H1 (cell line): ENCODE measurements at regions not wholly inside any gene's neighbourhood (a gene's known extent, or its start where the extent isn't known, plus 50 kb on each side); places are given as distances from the start of the nearest gene placed in this dataset.

ENCODE experiments used
- CTCF ChIA-PET: fragments of 300-600 bp; sonication (Branson Sonifier 250); formaldehyde crosslinking; loops from one replicate; lab custom pipeline; 2021; ENCODE audit not compliant: partially characterized antibody; lab: Charles Lee
- POLR2A ChIA-PET: fragments of 300-600 bp; sonication (Branson Sonifier 250); formaldehyde crosslinking; loops from one replicate; lab custom pipeline; 2021; ENCODE audit warnings: inconsistent platforms; ENCODE audit not compliant: partially characterized antibody; lab: Charles Lee
- DNase-seq, 2 experiments: peaks; one replicate each; pipeline versions ENCODE4 v3.0.0 to v3.0.0-alpha.2; 2010 to 2022; ENCODE audit warnings: low spot score in 2 of 2, low read depth in 1 of 2, mixed read lengths in 1 of 2
- FAIRE-seq: peaks from 2 replicates; lab custom pipeline; 2011; peaks lifted over from hg19 to GRCh38; lab: Jason Lieb, UNC
- H2AFZ ChIP-seq: 2 replicates; pipeline ENCODE4 v1.8.1; 2012; ENCODE audit warnings: low read length, inconsistent platforms
- H2AK5ac ChIP-seq: 2 replicates; pipeline ENCODE4 v1.6.1; 2013; ENCODE audit warnings: low read depth, low read length
- H2BK120ac ChIP-seq: replicated peaks from 2 replicates; pipeline ENCODE3; 2013; ENCODE audit warnings: low read depth, low read length, inconsistent platforms
- H2BK12ac ChIP-seq: 2 replicates; pipeline ENCODE4 v1.6.1; 2013; ENCODE audit warnings: low read depth, low read length
- H2BK15ac ChIP-seq: 2 replicates; pipeline ENCODE4 v1.6.1; 2013; ENCODE audit warnings: low read length
- H2BK20ac ChIP-seq: 2 replicates; pipeline ENCODE4 v1.6.1; 2013; ENCODE audit warnings: low read length
- H2BK5ac ChIP-seq: 2 replicates; pipeline ENCODE4 v1.6.1; 2013; ENCODE audit warnings: low read depth, low read length
- H3K14ac ChIP-seq: 2 replicates; pipeline ENCODE4 v1.6.1; 2013; ENCODE audit warnings: inconsistent platforms; ENCODE audit not compliant: insufficient read length
- H3K18ac ChIP-seq: 2 replicates; pipeline ENCODE4 v1.6.1; 2013; ENCODE audit warnings: low read length; ENCODE audit errors: extremely low read depth
- H3K23ac ChIP-seq: 2 replicates; pipeline ENCODE4 v1.6.1; 2013; ENCODE audit warnings: inconsistent platforms; ENCODE audit not compliant: insufficient read length
- H3K23me2 ChIP-seq: 2 replicates; pipeline ENCODE4 v1.6.1; 2013; ENCODE audit warnings: low read depth, low read length
- H3K27ac ChIP-seq: 2 replicates; pipeline ENCODE4 v1.6.1; 2011; ENCODE audit warnings: low read depth, low read length, inconsistent platforms
- H3K27me3 ChIP-seq, 4 experiments: replicated peaks in 1 of 4; 1 replicate in 1 of 4; 2 replicates in 3 of 4; pipeline versions ENCODE4 v1.6.1 to v1.8.1; 2011 to 2013; ENCODE audit warnings: low read length in 3 of 4, mild to moderate bottlenecking in 3 of 4, inconsistent platforms in 2 of 4, mixed read lengths in 2 of 4, moderate library complexity in 1 of 4; ENCODE audit not compliant: control insufficient read depth in 3 of 4, insufficient read depth in 3 of 4; ENCODE audit errors: extremely low read depth in 1 of 4
- H3K36me3 ChIP-seq, 4 experiments: 2 replicates each; pipeline versions ENCODE4 v1.6.1 to v1.8.1; 2011 to 2013; ENCODE audit warnings: mild to moderate bottlenecking in 4 of 4, low read length in 3 of 4, moderate library complexity in 2 of 4, control low read depth in 1 of 4, inconsistent platforms in 1 of 4; ENCODE audit not compliant: insufficient read depth in 4 of 4, control insufficient read depth in 2 of 4
- H3K4ac ChIP-seq: replicated peaks from 2 replicates; pipeline ENCODE3; 2013; ENCODE audit warnings: low read length, low read depth, mixed read lengths, inconsistent platforms; ENCODE audit not compliant: insufficient read length
- H3K4me1 ChIP-seq, 4 experiments: replicated peaks in 1 of 4; 1 replicate in 1 of 4; 2 replicates in 3 of 4; pipeline versions ENCODE4 v1.6.1 to v1.8.1; 2011 to 2013; ENCODE audit warnings: low read length in 3 of 4, inconsistent platforms in 2 of 4, mixed read lengths in 1 of 4; ENCODE audit not compliant: insufficient read depth in 4 of 4, control insufficient read depth in 3 of 4
- H3K4me2 ChIP-seq, 2 experiments: 2 replicates each; pipeline versions ENCODE4 v1.6.1 to v1.8.1; 2011 to 2013; ENCODE audit warnings: low read depth in 2 of 2, low read length in 2 of 2, control low read depth in 1 of 2, inconsistent platforms in 1 of 2, mild to moderate bottlenecking in 1 of 2; ENCODE audit not compliant: insufficient read depth in 1 of 2
- H3K4me3 ChIP-seq, 4 experiments: fragments of 200-600, 300-600 bp in 1 of 4; sonication (generic), shearing (Covaris generic), sonication (Bioruptor Twin) in 1 of 4; 2 replicates each; pipeline versions ENCODE4 v1.5.1 to v1.8.1; 2011 to 2016; ENCODE audit warnings: low read length in 4 of 4, low read depth in 3 of 4, control low read depth in 2 of 4, inconsistent platforms in 2 of 4, mild to moderate bottlenecking in 2 of 4, mixed read lengths in 1 of 4, moderate library complexity in 1 of 4; ENCODE audit not compliant: insufficient read depth in 2 of 4; ENCODE audit errors: extremely low read depth in 1 of 4
- H3K56ac ChIP-seq: replicated peaks from 2 replicates; pipeline ENCODE3; 2013; ENCODE audit warnings: low read depth, mild to moderate bottlenecking, mixed read lengths, low read length, inconsistent platforms; ENCODE audit not compliant: insufficient read length
- H3K79me1 ChIP-seq: 2 replicates; pipeline ENCODE4 v1.6.1; 2013; ENCODE audit warnings: low read depth, low read length, control low read depth
- H3K79me2 ChIP-seq, 2 experiments: 2 replicates each; pipeline versions ENCODE4 v1.6.1 to v1.8.1; 2012 to 2013; ENCODE audit warnings: low read length in 2 of 2, mild to moderate bottlenecking in 2 of 2, inconsistent platforms in 1 of 2; ENCODE audit not compliant: insufficient read depth in 2 of 2, control insufficient read depth in 1 of 2
- H3K9ac ChIP-seq, 4 experiments: replicated peaks in 1 of 4; 1 replicate in 1 of 4; 2 replicates in 3 of 4; pipeline versions ENCODE4 v1.6.1 to v1.8.1; 2011 to 2013; ENCODE audit warnings: low read depth in 3 of 4, low read length in 3 of 4, control low read depth in 2 of 4, mild to moderate bottlenecking in 2 of 4, moderate library complexity in 2 of 4, inconsistent platforms in 1 of 4; ENCODE audit errors: extremely low read depth in 1 of 4
- H3K9me3 ChIP-seq, 2 experiments: 2 replicates each; pipeline versions ENCODE4 v1.6.1 to v1.8.1; 2012 to 2013; ENCODE audit warnings: mild to moderate bottlenecking in 2 of 2, moderate library complexity in 2 of 2, control low read depth in 1 of 2, inconsistent platforms in 1 of 2, low read depth in 1 of 2, low read length in 1 of 2, mixed read lengths in 1 of 2; ENCODE audit not compliant: insufficient read depth in 2 of 2
- H4K20me1 ChIP-seq, 2 experiments: replicated peaks in 1 of 2; 2 replicates each; pipeline versions ENCODE3 to v1.8.1; 2011 to 2013; ENCODE audit warnings: inconsistent platforms in 2 of 2, low read length in 2 of 2, mild to moderate bottlenecking in 1 of 2; ENCODE audit not compliant: insufficient read depth in 2 of 2, control insufficient read depth in 1 of 2
- H4K5ac ChIP-seq: 2 replicates; pipeline ENCODE4 v1.6.1; 2013; ENCODE audit warnings: low read length, low read depth, mixed read lengths, inconsistent platforms; ENCODE audit not compliant: insufficient read length
- H4K8ac ChIP-seq: 2 replicates; pipeline ENCODE4 v1.8.0; 2013; ENCODE audit warnings: mild to moderate bottlenecking, moderate library complexity, low read length, inconsistent platforms; ENCODE audit not compliant: insufficient read depth; ENCODE audit errors: extremely low read depth
- H4K91ac ChIP-seq: replicated peaks from 2 replicates; pipeline ENCODE3; 2013; ENCODE audit warnings: low read length, mixed read lengths, inconsistent platforms; ENCODE audit not compliant: insufficient read length
- ASH2L ChIP-seq: fragments of 200-600, 300-600 bp; sonication (generic); IDR thresholded peaks from one replicate; pipeline ENCODE4 v1.7.1; 2017; ENCODE audit warnings: low read length
- BACH1 ChIP-seq: IDR thresholded peaks from 2 replicates; pipeline ENCODE4 v1.6.1; 2012; ENCODE audit warnings: low read length, improper control_type of control experiment
- BRCA1 ChIP-seq: IDR thresholded peaks from 2 replicates; pipeline ENCODE4 v1.6.1; 2012; ENCODE audit warnings: low read depth, low read length, improper control_type of control experiment
- GABPA ChIP-seq: IDR thresholded peaks from 2 replicates; pipeline ENCODE4 v1.6.1; 2011; ENCODE audit warnings: mild to moderate bottlenecking, low read length, moderate library complexity, borderline replicate concordance; ENCODE audit not compliant: insufficient read depth
- HDAC2 ChIP-seq, 2 experiments: fragments of 300-600 bp in 1 of 2; sonication (generic) in 1 of 2; IDR thresholded peaks; 2 replicates each; pipeline ENCODE4 v1.6.1; 2011 to 2012; ENCODE audit warnings: low read depth in 2 of 2, low read length in 2 of 2, mild to moderate bottlenecking in 2 of 2, moderate library complexity in 2 of 2, borderline replicate concordance in 1 of 2, inconsistent platforms in 1 of 2
- JUND ChIP-seq: IDR thresholded peaks from 2 replicates; pipeline ENCODE4 v1.6.1; 2011; ENCODE audit warnings: mild to moderate bottlenecking, improper control_type of control experiment, low read length
- NRF1 ChIP-seq: IDR thresholded peaks from 2 replicates; pipeline ENCODE4 v1.6.1; 2011; ENCODE audit warnings: mild to moderate bottlenecking, low read depth, low read length, improper control_type of control experiment
- SP1 ChIP-seq: IDR thresholded peaks from 2 replicates; pipeline ENCODE4 v1.6.1; 2011; ENCODE audit warnings: low read depth, low read length
- SP2 ChIP-seq: IDR thresholded peaks from 2 replicates; pipeline ENCODE4 v1.6.1; 2012; ENCODE audit warnings: mild to moderate bottlenecking, low read length, inconsistent platforms
- WGBS, 2 experiments: shearing (Covaris generic) in 1 of 2; methylation state at CpG; one replicate each; pipeline versions ENCODE4 v1.1.6 to v1.1.7; 2013 to 2015; ENCODE audit warnings: low lambda C conversion rate in 2 of 2, mixed read lengths in 2 of 2, inconsistent platforms in 1 of 2, low coverage in 1 of 2, missing lambda C conversion rate in 1 of 2; ENCODE audit not compliant: insufficient replicate concordance in 2 of 2, insufficient coverage in 1 of 2, insufficient read length in 1 of 2; ENCODE audit errors: extremely low coverage in 1 of 2, missing lambda C conversion rate in 1 of 2; 5-methylcytosine and 5-hydroxymethylcytosine counted together
- TF ChIP-seq, protein P1 (sequence below): IDR thresholded peaks from 2 replicates; pipeline ENCODE4 v1.6.1; 2012; ENCODE audit warnings: inconsistent platforms

- H2BK15ac ChIP-seq, result no peak overlapping the region
- H3K4ac ChIP-seq, result no peak overlapping the region
- no peak overlapping the region for H2BK120ac ChIP-seq
- H3K36me3 ChIP-seq, result no peaks in the 10 kb centered on the region
- H3K27ac ChIP-seq, result no peak overlapping the region
- ChIA-PET POLR2A (no interaction called here), CTCF (interaction anchor here (1.0 to 1.9 kb wide), 2 partner anchors 11 to 264 kb away, joined by 3 to 9 read pairs; no protein-coding TSS in a partner anchor)
- no peak overlapping the region for H3K4me2 ChIP-seq
- H2BK20ac ChIP-seq, result no peak overlapping the region
- no peak overlapping the region for H2BK12ac ChIP-seq
- no peak overlapping the region for H3K14ac ChIP-seq
- no peak overlapping the region for H3K4me3 ChIP-seq
- FAIRE-seq (no peak), DNase-seq (no peak)
- no peak overlapping the region for H2AFZ ChIP-seq
- H3K79me2 ChIP-seq, result no peaks in the 10 kb centered on the region
- H3K9ac ChIP-seq, result no peak overlapping the region
- H3K56ac ChIP-seq, result no peak overlapping the region
- no peak overlapping the region for H2AK5ac ChIP-seq
- H4K5ac ChIP-seq, result no peak overlapping the region
- no peak overlapping the region for H2BK5ac ChIP-seq
- no peaks in the 10 kb centered on the region for H3K4me1 ChIP-seq
- no peaks in the 10 kb centered on the region for H4K20me1 ChIP-seq
- H4K91ac ChIP-seq, result no peak overlapping the region
- H3K9me3 ChIP-seq, result no peaks in the 10 kb centered on the region
- H3K23ac ChIP-seq, result no peak overlapping the region
- no peaks in the 10 kb centered on the region for H3K27me3 ChIP-seq
- WGBS, 2 experiments, result 91% methylated on average over 5 of the region's 5 CpGs; no CpG with 5 or more reads in 1 of the 2 experiments
- H3K79me1 ChIP-seq, result no peaks in the 10 kb centered on the region
- H4K8ac ChIP-seq, result no peak overlapping the region
- no peak overlapping the region for H3K18ac ChIP-seq
- H3K23me2 ChIP-seq, result no peaks in the 10 kb centered on the region
- TF ChIP-seq ASH2L (no peak), BRCA1 (no peak), BACH1 (no peak), GABPA (no peak), HDAC2 (IDR thresholded peaks at IDR 0.05; ENCODE audit: borderline replicate concordance in 1 of 2, low read depth in 2 of 2, low read length in 2 of 2) (no peak), NRF1 (no peak), SP1 (no peak), JUND (no peak), SP2 (no peak)
- TF ChIP-seq, protein P1, sequence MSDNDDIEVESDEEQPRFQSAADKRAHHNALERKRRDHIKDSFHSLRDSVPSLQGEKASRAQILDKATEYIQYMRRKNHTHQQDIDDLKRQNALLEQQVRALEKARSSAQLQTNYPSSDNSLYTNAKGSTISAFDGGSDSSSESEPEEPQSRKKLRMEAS, result no peak
These were observed 1387.7 kb downstream of the SUCLG1 start for GRCh38 chr2:83071352-83071751.
